HG03378 (cell line): ENCODE measurements at regions not wholly inside any gene's neighbourhood (a gene's known extent, or its start where the extent isn't known, plus 50 kb on each side); places are given as distances from the start of the nearest gene placed in this dataset.
"Not testable (repeated sequence)": the region's sequence is repeated elsewhere in the genome, so short reads cannot be mapped to it uniquely, and the experiment has no call there.

Experiments
- ATAC-seq: cut with Tn5 transposase; IDR thresholded peaks from one replicate; pipeline ENCODE4 v1.9.1; 2021; ENCODE audit warnings: mild to moderate bottlenecking, moderate library complexity; ENCODE audit not compliant: unreplicated experiment

DNA sequence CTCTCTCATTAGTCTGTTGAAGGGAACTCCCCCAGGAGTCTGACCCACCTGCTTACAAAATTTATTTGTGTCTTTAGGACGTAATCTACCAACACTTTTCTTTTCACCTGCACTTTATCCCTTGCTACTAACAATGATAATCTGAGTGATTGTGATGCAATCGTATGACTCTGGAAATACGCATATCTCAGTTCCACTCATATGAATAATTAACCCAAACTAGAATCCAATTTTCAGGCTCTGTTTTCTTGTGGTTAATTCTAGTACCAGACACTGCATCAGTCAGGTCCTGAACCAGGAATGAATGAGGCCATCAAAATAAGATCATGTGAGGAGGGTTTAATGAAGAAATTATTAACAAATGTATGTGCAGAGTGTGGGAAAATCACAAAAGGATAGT lies 158.4 kb upstream of the SRD5A2 start:
- ATAC-seq, result no peak

- ATAC-seq, result no peak
Observed at GRCh38 chr2:31736695-31737454, 156.1 kb upstream of the SRD5A2 start.

GRCh38 chr2:31735716-31736115 lies 155.0 kb upstream of the SRD5A2 start:
- ATAC-seq, result no peak

DNA sequence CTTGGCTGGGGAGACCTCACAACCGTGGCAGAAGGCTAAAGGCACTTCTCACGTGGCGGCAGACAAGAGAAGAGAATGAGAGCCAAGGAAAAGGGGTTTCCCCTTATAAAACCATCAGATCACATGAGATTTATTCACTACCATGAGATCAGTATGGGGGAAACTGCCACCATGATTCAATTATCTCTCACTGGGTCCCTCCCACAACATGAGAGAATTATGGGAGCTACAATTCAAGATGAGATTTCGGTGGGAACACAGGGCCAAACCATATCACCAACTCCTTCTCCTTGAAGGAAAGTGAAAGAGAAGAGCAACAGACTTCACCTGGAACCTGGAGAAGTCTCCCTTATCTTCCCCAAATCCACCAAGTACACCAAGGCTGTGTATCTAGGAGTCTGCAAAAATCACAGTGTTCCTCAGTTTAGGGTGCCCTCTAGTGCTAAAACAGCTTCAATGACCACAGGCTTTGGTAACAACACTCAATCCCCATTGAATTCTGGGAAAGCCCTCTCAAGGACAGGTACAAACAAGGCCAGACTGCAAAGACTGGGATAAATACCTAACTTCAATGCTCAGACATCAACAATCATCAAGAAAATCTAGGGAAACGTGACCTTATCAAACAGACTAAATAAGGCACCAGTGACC lies 148.8 kb upstream of the SRD5A2 start:
- no peak for ATAC-seq

DNA sequence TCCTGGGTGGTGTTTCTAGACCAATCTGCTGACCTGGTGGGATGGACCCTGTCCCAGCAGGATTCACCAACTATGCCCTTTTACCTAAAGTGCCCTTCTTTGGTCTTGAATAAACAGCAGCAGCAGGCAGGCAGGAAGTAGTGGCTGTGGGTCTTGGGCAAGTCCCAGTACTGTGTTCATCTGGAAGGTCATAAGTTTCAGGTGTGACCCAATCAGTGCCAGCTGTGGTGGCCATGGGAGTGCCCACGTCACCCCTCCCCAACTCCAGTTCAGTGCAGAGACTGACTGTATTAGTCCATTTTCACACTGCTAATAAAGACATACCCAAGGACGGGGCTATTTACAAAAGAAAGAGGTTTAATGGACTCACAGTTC lies 148.3 kb upstream of the SRD5A2 start:
- ATAC-seq, result no peak

- no peak for ATAC-seq
Observed at GRCh38 chr2:31728406-31729064, 147.8 kb upstream of the SRD5A2 start.

GRCh38 chr2:31726457-31726856 lies 145.7 kb upstream of the SRD5A2 start:
- no peak for ATAC-seq

DNA sequence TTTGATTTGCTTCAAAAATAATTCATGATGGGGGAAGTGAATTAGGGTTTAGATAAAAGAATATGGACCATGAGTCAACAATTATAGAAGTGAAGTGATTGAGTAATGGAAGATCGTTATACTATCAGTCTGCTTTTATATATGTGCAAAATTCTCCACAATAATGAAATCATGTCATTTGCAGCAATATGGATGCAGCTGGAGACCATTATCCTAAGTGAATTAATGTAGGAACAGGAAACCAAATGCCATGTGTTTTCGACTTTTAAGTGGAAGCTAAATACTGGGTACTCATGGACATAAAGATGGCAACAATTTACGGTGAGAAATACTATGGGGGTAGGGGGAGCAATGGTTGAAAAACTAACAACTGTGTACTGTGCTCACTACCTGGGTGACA lies 144.7 kb upstream of the SRD5A2 start:
- ATAC-seq, result no peak

- ATAC-seq, result no peak
Observed at GRCh38 chr2:31711737-31712136, 131.0 kb upstream of the SRD5A2 start.

DNA sequence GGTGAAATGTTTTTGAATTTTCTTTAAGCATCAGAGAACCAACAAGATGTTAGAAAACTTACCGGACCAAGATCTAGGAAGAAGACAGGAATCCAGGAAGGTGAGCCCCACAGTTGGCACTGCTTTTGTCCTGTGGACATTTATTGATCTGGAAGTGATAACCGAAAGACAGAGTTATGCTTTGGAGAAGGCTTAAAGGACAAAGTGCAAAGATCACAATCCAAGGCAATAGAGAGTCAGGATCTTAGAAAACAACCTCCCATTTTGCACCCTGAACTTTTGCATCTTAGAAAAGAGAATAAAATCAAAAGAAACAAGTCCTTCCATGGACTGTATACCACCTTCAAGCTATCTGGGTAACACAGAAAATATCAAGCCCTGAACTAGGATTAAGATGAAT lies 129.4 kb upstream of the SRD5A2 start:
- ATAC-seq, result no peak

- ATAC-seq, result no peak
Observed at GRCh38 chr2:31707992-31708391, 127.3 kb upstream of the SRD5A2 start.

GRCh38 chr2:31704561-31705212 lies 123.9 kb upstream of the SRD5A2 start:
- no peak for ATAC-seq

DNA sequence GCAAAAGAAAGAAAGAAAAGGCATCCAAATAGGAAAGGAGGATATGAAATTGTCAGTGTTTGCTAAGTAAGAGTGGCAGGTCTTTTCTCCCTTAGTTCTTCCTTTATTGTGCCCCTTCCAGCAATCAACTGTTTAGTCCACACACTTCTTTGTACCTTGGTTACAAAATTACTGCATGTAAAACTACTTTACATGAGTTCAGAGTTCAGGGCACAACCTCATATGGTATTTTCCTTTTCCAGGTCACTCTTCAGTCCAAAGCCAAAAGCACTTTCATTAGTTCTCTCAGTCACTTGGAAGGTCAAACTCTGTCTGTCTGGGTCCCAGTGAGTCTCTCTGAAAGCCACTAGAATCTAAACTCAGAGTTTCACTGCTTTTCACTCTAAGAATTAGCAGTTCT lies 122.5 kb upstream of the SRD5A2 start:
- ATAC-seq, result no peak

GRCh38 chr2:31698722-31699121 lies 118.0 kb upstream of the SRD5A2 start:
- ATAC-seq, result no peak

GRCh38 chr2:31696068-31696467 lies 115.3 kb upstream of the SRD5A2 start:
- no peak for ATAC-seq

GRCh38 chr2:31694444-31694843 lies 113.7 kb upstream of the SRD5A2 start:
- ATAC-seq, result no peak

- ATAC-seq, result no peak
Observed at GRCh38 chr2:31693882-31694281, 113.1 kb upstream of the SRD5A2 start.

GRCh38 chr2:31688282-31688681 lies 107.5 kb upstream of the SRD5A2 start:
- ATAC-seq, result no peak

GRCh38 chr2:31683506-31683905 lies 102.8 kb upstream of the SRD5A2 start:
- not testable (repeated sequence) for ATAC-seq

GRCh38 chr2:31675485-31675901 lies 94.8 kb upstream of the SRD5A2 start:
- no peak for ATAC-seq

DNA sequence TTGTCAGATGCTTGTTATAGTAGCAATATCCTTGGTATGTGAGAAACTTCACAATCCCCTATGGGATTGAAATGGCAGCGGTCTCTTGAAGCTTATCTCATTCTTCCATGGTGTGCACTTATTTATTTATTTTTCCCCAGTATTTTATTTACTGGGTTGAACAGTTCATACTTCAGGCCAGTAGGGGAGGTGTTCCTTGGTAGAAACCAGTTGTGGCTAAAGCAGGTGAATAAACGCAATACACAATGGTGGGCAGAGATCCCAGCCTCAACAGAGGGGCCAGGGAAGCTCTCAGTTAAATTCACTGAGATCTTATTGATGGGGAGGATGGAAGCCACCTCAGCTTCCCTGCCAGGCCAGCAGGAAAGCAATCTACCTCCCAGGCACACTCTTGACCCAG lies 93.7 kb upstream of the SRD5A2 start:
- ATAC-seq, result no peak

GRCh38 chr2:31666878-31667277 lies 86.1 kb upstream of the SRD5A2 start:
- no peak for ATAC-seq
